Endothelial cell of umbilical vein (primary cell): ENCODE measurements at regions not wholly inside any gene's neighbourhood (a gene's known extent, or its start where the extent isn't known, plus 50 kb on each side); places are given as distances from the start of the nearest gene placed in this dataset.
"Not testable (repeated sequence)": the region's sequence is repeated elsewhere in the genome, so short reads cannot be mapped to it uniquely, and the experiment has no call there.

Experiments used
- POLR2A ChIP-seq: IDR thresholded peaks from 2 replicates; pipeline ENCODE4 v1.6.1; 2012; ENCODE audit warnings: low read depth, mild to moderate bottlenecking, control low read depth, low read length
- TF ChIP-seq, protein P1 (sequence below), 2 donors: IDR thresholded peaks; 1 replicate in 1 of 2; 2 replicates in 1 of 2; pipeline ENCODE4 v1.5.1; 2011; ENCODE audit warnings: low read length in 2 of 2, mild to moderate bottlenecking in 2 of 2, moderate library complexity in 2 of 2, control low read depth in 1 of 2, inconsistent platforms in 1 of 2, low read depth in 1 of 2; ENCODE audit not compliant: insufficient read depth in 1 of 2; ENCODE audit errors: extremely low read depth in 1 of 2

DNA sequence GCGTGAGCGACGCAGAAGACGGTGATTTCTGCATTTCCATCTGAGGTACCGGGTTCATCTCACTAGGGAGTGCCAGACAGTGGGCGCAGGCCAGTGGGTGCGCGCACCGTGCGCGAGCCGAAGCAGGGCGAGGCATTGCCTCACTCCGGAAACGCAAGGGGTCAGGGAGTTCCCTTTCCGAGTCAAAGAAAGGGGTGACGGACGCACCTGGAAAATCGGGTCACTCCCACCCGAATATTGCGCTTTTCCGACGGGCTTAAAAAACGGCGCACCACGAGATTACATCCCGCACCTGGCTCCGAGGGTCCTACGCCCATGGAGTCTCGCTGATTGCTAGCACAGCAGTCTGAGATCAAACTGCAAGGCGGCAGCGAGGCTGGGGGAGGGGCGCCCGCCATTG lies 63.4 kb upstream of the SH3BP4 start:
- TF ChIP-seq POLR2A = not testable (repeated sequence)
- TF ChIP-seq, protein P1, sequence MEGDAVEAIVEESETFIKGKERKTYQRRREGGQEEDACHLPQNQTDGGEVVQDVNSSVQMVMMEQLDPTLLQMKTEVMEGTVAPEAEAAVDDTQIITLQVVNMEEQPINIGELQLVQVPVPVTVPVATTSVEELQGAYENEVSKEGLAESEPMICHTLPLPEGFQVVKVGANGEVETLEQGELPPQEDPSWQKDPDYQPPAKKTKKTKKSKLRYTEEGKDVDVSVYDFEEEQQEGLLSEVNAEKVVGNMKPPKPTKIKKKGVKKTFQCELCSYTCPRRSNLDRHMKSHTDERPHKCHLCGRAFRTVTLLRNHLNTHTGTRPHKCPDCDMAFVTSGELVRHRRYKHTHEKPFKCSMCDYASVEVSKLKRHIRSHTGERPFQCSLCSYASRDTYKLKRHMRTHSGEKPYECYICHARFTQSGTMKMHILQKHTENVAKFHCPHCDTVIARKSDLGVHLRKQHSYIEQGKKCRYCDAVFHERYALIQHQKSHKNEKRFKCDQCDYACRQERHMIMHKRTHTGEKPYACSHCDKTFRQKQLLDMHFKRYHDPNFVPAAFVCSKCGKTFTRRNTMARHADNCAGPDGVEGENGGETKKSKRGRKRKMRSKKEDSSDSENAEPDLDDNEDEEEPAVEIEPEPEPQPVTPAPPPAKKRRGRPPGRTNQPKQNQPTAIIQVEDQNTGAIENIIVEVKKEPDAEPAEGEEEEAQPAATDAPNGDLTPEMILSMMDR (IDR thresholded peaks at IDR 0.05; ENCODE audit: extremely low read depth in 1 of 2, insufficient read depth in 1 of 2, low read depth in 1 of 2, low read length in 2 of 2) = not testable (repeated sequence)
